HG03457 (cell line): ENCODE measurements at regions not wholly inside any gene's neighbourhood (a gene's known extent, or its start where the extent isn't known, plus 50 kb on each side); places are given as distances from the start of the nearest gene placed in this dataset.
"Not testable (repeated sequence)": the region's sequence is repeated elsewhere in the genome, so short reads cannot be mapped to it uniquely, and the experiment has no call there.

Experiments
- ATAC-seq: cut with Tn5 transposase; IDR thresholded peaks from one replicate; pipeline ENCODE4 v1.9.1; 2021; ENCODE audit warnings: moderate number of reproducible peaks; ENCODE audit not compliant: unreplicated experiment

- no peak for ATAC-seq
These were observed 51.5 kb upstream of the MAP3K1 start for GRCh38 chr5:56763711-56764466.

GRCh38 chr5:56763182-56763581, 52.2 kb upstream of the MAP3K1 start:
- no peak for ATAC-seq

- ATAC-seq: no peak
These were observed 54.0 kb upstream of the MAP3K1 start for GRCh38 chr5:56761151-56761885.

GRCh38 chr5:56760723-56761122, 54.6 kb upstream of the MAP3K1 start:
- ATAC-seq: no peak

- ATAC-seq: no peak
These were observed 55.7 kb upstream of the MAP3K1 start for GRCh38 chr5:56759521-56760216.

- no peak for ATAC-seq
These were observed 58.3 kb upstream of the MAP3K1 start for GRCh38 chr5:56757077-56757476.

GRCh38 chr5:56755036-56755555, 60.3 kb upstream of the MAP3K1 start:
- ATAC-seq: no peak

- ATAC-seq: not testable (repeated sequence)
These were observed 61.8 kb upstream of the MAP3K1 start for GRCh38 chr5:56753588-56753987.

GRCh38 chr5:56751572-56752313, 63.6 kb upstream of the MAP3K1 start:
- no peak for ATAC-seq

GRCh38 chr5:56749842-56750241, 65.5 kb upstream of the MAP3K1 start:
- ATAC-seq: no peak

- no peak for ATAC-seq
These were observed 68.6 kb upstream of the MAP3K1 start for GRCh38 chr5:56746553-56747339.

GRCh38 chr5:56745864-56746263, 69.5 kb upstream of the MAP3K1 start:
- no peak for ATAC-seq

GRCh38 chr5:56740868-56741267, 74.5 kb upstream of the MAP3K1 start:
- ATAC-seq: no peak

- no peak for ATAC-seq
These were observed 75.4 kb upstream of the MAP3K1 start for GRCh38 chr5:56739990-56740389.

- no peak for ATAC-seq
These were observed 77.3 kb upstream of the MAP3K1 start for GRCh38 chr5:56737951-56738606.

GRCh38 chr5:56737002-56737621, 78.2 kb upstream of the MAP3K1 start:
- no peak for ATAC-seq

- ATAC-seq: no peak
These were observed 79.3 kb upstream of the MAP3K1 start for GRCh38 chr5:56735849-56736641.

- no peak for ATAC-seq
These were observed 81.2 kb upstream of the MAP3K1 start for GRCh38 chr5:56734091-56734694.
